A673 (cell line): ENCODE measurements at regions not wholly inside any gene's neighbourhood (a gene's known extent, or its start where the extent isn't known, plus 50 kb on each side); places are given as distances from the start of the nearest gene placed in this dataset.

Experiments used
- BruUV-seq: library from RNA; stranded (reverse); fragments of 400-500 nt; replicated peaks from 2 replicates; lab custom pipeline; 2021; lab: Mats Ljungman, UMichigan
- CTCF ChIA-PET: fragments of 300-600 bp; sonication (Branson Sonifier 250); formaldehyde crosslinking; loops from one replicate; lab custom pipeline; 2022; ENCODE audit warnings: antibody characterized with exemption; lab: Charles Lee
- POLR2A ChIA-PET: fragments of 300-600 bp; sonication (Branson Sonifier 250); formaldehyde crosslinking; loops from one replicate; lab custom pipeline; 2022; ENCODE audit warnings: antibody characterized with exemption; ENCODE audit not compliant: low non-redundant PET; lab: Charles Lee
- DNase-seq: peaks from one replicate; pipeline ENCODE4 v3.0.0-alpha.2; 2015; ENCODE audit warnings: low spot score
- H3K27ac ChIP-seq: fragments of 200-600 bp; sonication (generic); 2 replicates; pipeline ENCODE4 v1.5.1; 2016; ENCODE audit warnings: mixed run types, low read depth, mild to moderate bottlenecking, mixed read lengths, antibody characterized with exemption, low read length; ENCODE audit not compliant: poor library complexity, severe bottlenecking
- H3K27me3 ChIP-seq: fragments of 200-600 bp; sonication (generic); replicated peaks from 2 replicates; pipeline ENCODE4 v1.6.1; 2017; ENCODE audit warnings: mixed run types, low read depth, mild to moderate bottlenecking, mixed read lengths, antibody characterized with exemption, low read length; ENCODE audit not compliant: insufficient read depth, poor library complexity
- H3K36me3 ChIP-seq: fragments of 200-600 bp; sonication (generic); 2 replicates; pipeline ENCODE4 v1.6.1; 2016; ENCODE audit warnings: mixed run types, mild to moderate bottlenecking, mixed read lengths, antibody characterized with exemption, low read length; ENCODE audit not compliant: insufficient read depth, poor library complexity, severe bottlenecking
- H3K4me1 ChIP-seq: fragments of 200-600 bp; sonication (generic); 2 replicates; pipeline ENCODE4 v1.6.1; 2017; ENCODE audit warnings: mixed run types, mild to moderate bottlenecking, mixed read lengths, antibody characterized with exemption, low read length; ENCODE audit not compliant: insufficient read depth, poor library complexity, severe bottlenecking
- H3K4me3 ChIP-seq: fragments of 200-600 bp; sonication (generic); 2 replicates; pipeline ENCODE4 v1.5.1; 2016; ENCODE audit warnings: low read depth, mixed run types, mild to moderate bottlenecking, mixed read lengths, low read length; ENCODE audit not compliant: poor library complexity, severe bottlenecking
- H3K9me3 ChIP-seq: fragments of 200-600 bp; sonication (generic); 2 replicates; pipeline ENCODE4 v1.6.1; 2016; ENCODE audit warnings: mixed run types, low read depth, mild to moderate bottlenecking, mixed read lengths, antibody characterized with exemption, low read length; ENCODE audit not compliant: poor library complexity, severe bottlenecking
- CTCF ChIP-seq: fragments of 300-800, 200-600 bp; sonication (generic); conservative IDR thresholded peaks from 2 replicates; pipeline ENCODE4 v1.5.1; 2017; ENCODE audit warnings: low read depth, mild to moderate bottlenecking, antibody characterized with exemption, low read length, moderate library complexity, mixed read lengths
- EZH2 ChIP-seq: fragments of 200-600 bp; sonication (generic); IDR thresholded peaks from 2 replicates; pipeline ENCODE4 v1.6.1; 2017; ENCODE audit warnings: borderline replicate concordance, low read depth, mild to moderate bottlenecking, mixed read lengths, antibody characterized with exemption, low read length; ENCODE audit not compliant: poor library complexity, severe bottlenecking
- intact Hi-C: fragments of 100-400 bp; cut with micrococcal nuclease; formaldehyde crosslinking; loops from one replicate; pipeline ENCODE4 v1.10.0; 2022; ENCODE audit not compliant: unreplicated experiment

GRCh38 chr12:60863421-60863820, 1267.6 kb downstream of the SLC16A7 start:
- ChIA-PET CTCF (no interaction called here), POLR2A (no interaction called here)
- Histone ChIP-seq H3K27me3 (no peaks in the 10 kb centered on the region), H3K36me3 (no peaks in the 10 kb centered on the region), H3K9me3 (no peaks in the 10 kb centered on the region), H3K4me1 (no peaks in the 10 kb centered on the region), H3K4me3 (no peak overlapping the region), H3K27ac (no peak overlapping the region)
- no TSS peak for BruUV-seq
- intact Hi-C loops = no loop called here
- DNase-seq = no peak
- TF ChIP-seq CTCF = no peak
- no peak for TF ChIP-seq EZH2

GRCh38 chr12:60872219-60872618, 1276.4 kb downstream of the SLC16A7 start:
- ChIA-PET POLR2A (no interaction called here), CTCF (no interaction called here)
- no peak for DNase-seq
- TF ChIP-seq CTCF (no peak), EZH2 (no peak)
- no peaks in the 10 kb centered on the region for H3K36me3 ChIP-seq
- H3K4me3 ChIP-seq = no peak overlapping the region
- no peaks in the 10 kb centered on the region for H3K4me1 ChIP-seq
- no peaks in the 10 kb centered on the region for H3K27me3 ChIP-seq
- H3K9me3 ChIP-seq = no peaks in the 10 kb centered on the region
- BruUV-seq = no TSS peak
- H3K27ac ChIP-seq = no peak overlapping the region
- intact Hi-C loops = no loop called here

GRCh38 chr12:60872850-60873713, 1277.3 kb downstream of the SLC16A7 start:
- H3K27me3 ChIP-seq = no peaks in the 10 kb centered on the region
- DNase-seq = no peak
- H3K27ac ChIP-seq = no peak overlapping the region
- no TSS peak for BruUV-seq
- ChIA-PET POLR2A (no interaction called here), CTCF (no interaction called here)
- H3K4me1 ChIP-seq = no peaks in the 10 kb centered on the region
- intact Hi-C loops = no loop called here
- no peaks in the 10 kb centered on the region for H3K9me3 ChIP-seq
- H3K4me3 ChIP-seq = no peak overlapping the region
- no peaks in the 10 kb centered on the region for H3K36me3 ChIP-seq
- TF ChIP-seq CTCF = no peak
- no peak for TF ChIP-seq EZH2
